NCI-H146 (cell line): ENCODE measurements at regions not wholly inside any gene's neighbourhood (a gene's known extent, or its start where the extent isn't known, plus 50 kb on each side); places are given as distances from the start of the nearest gene placed in this dataset.
"Not testable (repeated sequence)": the region's sequence is repeated elsewhere in the genome, so short reads cannot be mapped to it uniquely, and the experiment has no call there.

Experiments used
- DNase-seq: peaks from one replicate; lab custom pipeline; 2025; lab: John Stamatoyannopoulos, UW

- DNase-seq: peak; percentile 93
Measured at GRCh38 chrX:115968436-115969252, 201.9 kb upstream of the AGTR2 start.

DNA sequence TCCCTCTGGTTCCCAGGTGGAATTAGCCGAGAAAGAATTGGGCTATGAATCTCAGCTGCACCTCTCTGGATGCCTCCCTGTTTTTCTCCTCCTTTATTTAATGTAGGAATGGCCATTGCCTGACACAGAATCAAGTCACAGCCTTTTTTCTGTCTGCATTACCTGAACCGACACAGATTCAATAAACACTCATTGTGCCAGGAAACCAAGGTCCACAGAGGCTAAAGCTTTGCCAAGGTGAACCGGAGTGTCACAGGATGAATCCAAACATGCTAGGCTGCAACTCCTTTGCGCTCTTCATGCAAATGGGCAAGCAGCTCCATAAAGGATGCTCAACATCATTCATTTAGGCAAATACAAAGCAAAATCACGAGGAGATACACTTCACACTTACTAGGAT is 199.8 kb upstream of the AGTR2 start:
- DNase-seq: no peak

DNA sequence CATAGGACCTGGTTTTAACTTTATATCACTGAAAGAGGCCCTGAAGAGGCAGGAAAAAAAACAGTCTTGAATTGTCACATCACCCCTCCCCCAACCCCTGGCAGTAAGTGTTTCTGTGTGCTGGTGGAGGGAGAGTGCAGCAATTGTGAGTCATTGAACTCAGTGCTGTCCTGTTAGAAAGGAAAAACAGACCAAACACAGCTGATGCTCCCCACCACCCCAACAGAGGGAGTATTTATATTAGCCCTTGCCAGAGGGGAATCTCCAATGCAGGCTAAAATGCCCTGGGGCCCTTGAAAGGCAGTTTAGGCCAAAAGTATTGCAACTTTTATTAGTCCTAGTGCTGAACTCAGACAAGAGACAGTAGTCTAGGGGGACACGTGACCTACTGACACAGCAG is 197.8 kb upstream of the AGTR2 start:
- no peak for DNase-seq

GRCh38 chrX:115978068-115978467 is 192.5 kb upstream of the AGTR2 start:
- DNase-seq: no peak

DNA sequence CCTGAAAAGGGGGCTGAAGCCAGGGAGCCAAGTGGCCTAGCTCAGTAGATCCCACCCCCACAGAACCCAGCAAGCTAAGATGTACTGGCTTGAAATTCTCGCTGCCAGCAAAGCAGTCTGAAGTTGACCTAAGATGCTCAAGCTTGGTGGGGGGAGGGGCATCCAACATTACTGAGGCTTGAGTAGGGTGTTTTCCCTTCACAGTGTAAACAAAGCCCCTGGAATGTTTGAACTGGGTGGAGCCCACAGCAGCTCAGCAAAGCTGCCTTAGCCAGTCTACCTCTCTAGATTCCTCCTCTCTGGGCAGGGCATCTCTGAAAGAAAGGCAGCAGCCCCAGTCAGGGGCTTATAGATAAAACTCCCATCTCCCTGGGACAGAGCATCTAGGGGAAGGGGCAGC is 187.4 kb upstream of the AGTR2 start:
- not testable (repeated sequence) for DNase-seq

DNA sequence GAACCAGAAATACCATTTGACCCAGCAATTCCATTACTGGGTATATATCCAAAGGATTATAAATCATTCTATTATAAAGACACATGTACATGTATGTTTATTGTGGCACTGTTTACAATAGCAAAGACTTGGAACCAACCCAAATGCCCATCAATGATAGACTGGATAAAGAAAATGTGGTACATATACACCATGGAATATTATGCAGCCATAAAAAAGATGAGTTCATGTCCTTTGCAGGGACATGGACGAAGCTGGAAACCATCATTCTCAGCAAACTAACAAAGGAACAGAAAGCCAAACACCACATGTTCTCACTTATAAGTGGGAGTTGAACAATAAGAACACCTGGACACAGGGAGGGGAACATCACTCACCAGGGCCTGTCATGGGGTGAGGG is 183.1 kb upstream of the AGTR2 start:
- DNase-seq: not testable (repeated sequence)

- peak; percentile 2 for DNase-seq
Measured at GRCh38 chrX:115988825-115989224, 181.7 kb upstream of the AGTR2 start.

GRCh38 chrX:115989686-115990085 is 180.9 kb upstream of the AGTR2 start:
- DNase-seq: no peak

DNA sequence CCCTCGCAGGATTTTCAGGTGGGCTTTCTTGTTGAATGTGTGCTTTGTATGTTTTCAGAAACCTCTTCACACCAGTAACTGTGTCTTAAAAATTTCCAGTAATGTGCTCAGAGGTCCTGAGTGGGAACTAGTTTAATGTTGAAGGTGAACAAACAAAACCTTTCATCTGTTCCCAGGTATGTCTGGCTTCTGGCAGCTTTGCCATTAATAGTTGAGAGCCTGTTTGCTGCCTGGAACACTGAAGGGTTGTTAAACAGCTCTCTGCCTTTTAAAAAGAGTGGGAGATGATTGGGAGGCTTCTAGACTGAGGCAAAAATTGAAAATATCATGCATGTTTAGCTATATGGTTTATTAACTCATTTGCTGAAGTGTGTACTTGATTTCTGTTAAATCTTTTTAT is 161.2 kb upstream of the AGTR2 start:
- DNase-seq: no peak

DNA sequence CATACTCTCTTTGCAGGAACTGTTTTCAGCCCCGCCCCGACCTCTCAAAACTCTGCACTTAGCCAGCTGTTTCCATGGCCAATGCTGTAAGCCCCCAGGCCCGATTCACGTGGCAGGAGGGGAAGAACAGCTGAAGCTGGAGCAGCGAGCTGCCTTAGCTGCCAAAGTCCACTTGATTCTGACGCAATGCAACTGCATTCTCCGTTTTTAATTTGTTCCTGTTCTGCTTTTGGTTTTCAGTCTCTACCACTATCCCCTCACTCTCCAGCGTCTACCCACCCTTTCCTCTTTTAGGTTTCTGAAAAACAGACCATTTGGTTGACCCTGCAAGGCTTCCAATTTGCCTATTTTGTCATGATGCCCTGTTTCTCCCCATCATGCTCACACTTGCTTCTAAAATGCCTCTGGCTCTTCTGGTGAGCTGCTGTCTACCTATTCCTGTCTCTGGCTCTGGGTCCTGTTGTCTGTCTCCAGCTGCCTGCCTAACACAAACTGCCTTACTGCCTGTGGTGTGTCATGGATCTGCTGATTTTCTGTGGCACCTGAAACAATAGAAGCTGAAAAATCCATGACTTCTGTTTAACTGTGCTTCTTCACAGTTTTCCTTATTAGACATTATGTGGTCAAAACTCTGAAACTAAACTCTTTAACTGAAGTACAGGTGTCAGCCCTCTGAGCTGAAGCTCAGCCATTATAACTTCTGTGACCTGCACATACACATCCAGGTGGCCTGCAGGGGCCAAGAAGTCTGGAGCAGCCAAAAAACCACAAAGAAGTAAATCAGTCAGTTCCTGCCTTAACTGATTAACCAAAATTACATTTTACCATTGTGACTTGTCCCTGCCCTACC is 160.5 kb upstream of the AGTR2 start:
- DNase-seq: no peak

DNA sequence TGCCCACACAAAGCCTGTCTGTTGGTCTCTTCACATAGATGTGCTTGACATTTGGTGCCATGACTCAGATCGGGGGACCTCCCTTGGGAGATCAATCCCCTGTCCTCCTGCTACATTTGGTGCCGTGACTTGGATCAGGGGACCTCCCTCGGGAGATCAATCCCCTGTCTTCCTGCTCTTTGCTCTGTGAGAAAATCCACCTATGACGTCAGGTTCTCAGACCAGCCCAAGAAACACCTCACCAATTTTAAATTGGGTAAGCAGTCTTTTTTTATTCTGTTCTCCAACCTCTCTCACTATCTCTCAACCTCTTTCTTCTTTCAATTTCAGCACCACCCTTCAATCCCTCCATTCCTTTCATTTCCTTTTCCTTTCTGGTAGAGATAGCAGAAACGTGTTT is 159.6 kb upstream of the AGTR2 start:
- DNase-seq: no peak

GRCh38 chrX:116031331-116031730 is 139.2 kb upstream of the AGTR2 start:
- no peak for DNase-seq
